H1 (cell line): ENCODE measurements at regions not wholly inside any gene's neighbourhood (a gene's known extent, or its start where the extent isn't known, plus 50 kb on each side); places are given as distances from the start of the nearest gene placed in this dataset.

ENCODE experiments used
- CREB1 ChIP-seq: IDR thresholded peaks from 2 replicates; pipeline ENCODE4 v1.6.1; 2012; ENCODE audit warnings: inconsistent platforms
- CTCF ChIP-seq, 3 experiments: IDR thresholded peaks; 1 replicate in 2 of 3; 2 replicates in 1 of 3; pipeline versions ENCODE4 v1.5.1 to v1.6.1; 2011; ENCODE audit warnings: low read length in 3 of 3, mild to moderate bottlenecking in 3 of 3, inconsistent platforms in 2 of 3, low read depth in 1 of 3, moderate library complexity in 1 of 3; ENCODE audit not compliant: insufficient read depth in 1 of 3; ENCODE audit errors: control extremely low read depth in 1 of 3

- TF ChIP-seq CTCF (IDR thresholded peaks at IDR 0.05; ENCODE audit: control extremely low read depth in 1 of 3, insufficient read depth in 1 of 3, low read depth in 1 of 3, low read length in 3 of 3): no peak
- TF ChIP-seq CREB1: no peak
- TF ChIP-seq, all 59 proteins: peak for 0
Measured at GRCh38 chr3:96488708-96489107, 325.7 kb upstream of the EPHA6 start (continued).
